C4-2B (cell line): ENCODE measurements at regions not wholly inside any gene's neighbourhood (a gene's known extent, or its start where the extent isn't known, plus 50 kb on each side); places are given as distances from the start of the nearest gene placed in this dataset.

Experiments used
- H3K27ac ChIP-seq: fragments of 450-650 bp; 2 replicates; pipeline ENCODE4 v1.5.1; 2017
- ZFX ChIP-seq: fragments of 450-650 bp; IDR thresholded peaks from 2 replicates; pipeline ENCODE4 v1.6.1; 2017
- TF ChIP-seq, protein P1 (sequence below): fragments of 450-650 bp; conservative IDR thresholded peaks from 2 replicates; pipeline ENCODE4 v1.5.1; 2017; ENCODE audit warnings: mild to moderate bottlenecking

DNA sequence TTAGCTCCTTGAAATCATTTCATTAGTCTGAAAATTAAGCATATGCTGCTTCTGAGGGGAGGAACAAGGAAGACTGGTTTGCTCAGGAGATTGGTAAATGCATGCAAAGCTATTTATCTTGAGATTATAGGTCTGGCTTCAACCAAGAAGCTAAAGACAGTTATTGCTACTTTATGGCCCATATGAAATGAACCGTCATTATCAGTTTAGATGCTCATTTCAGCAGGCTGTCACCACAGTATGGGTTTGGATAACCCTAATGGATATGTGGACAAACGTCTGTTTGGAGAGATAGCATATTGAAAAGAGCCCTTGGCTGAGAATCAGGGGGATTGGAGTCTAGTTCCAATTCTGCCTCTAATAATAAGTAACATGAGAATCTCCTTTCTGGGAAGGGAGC lies 922.6 kb downstream of the TUSC7 start:
- H3K27ac ChIP-seq, result no peak overlapping the region
- TF ChIP-seq, protein P1, sequence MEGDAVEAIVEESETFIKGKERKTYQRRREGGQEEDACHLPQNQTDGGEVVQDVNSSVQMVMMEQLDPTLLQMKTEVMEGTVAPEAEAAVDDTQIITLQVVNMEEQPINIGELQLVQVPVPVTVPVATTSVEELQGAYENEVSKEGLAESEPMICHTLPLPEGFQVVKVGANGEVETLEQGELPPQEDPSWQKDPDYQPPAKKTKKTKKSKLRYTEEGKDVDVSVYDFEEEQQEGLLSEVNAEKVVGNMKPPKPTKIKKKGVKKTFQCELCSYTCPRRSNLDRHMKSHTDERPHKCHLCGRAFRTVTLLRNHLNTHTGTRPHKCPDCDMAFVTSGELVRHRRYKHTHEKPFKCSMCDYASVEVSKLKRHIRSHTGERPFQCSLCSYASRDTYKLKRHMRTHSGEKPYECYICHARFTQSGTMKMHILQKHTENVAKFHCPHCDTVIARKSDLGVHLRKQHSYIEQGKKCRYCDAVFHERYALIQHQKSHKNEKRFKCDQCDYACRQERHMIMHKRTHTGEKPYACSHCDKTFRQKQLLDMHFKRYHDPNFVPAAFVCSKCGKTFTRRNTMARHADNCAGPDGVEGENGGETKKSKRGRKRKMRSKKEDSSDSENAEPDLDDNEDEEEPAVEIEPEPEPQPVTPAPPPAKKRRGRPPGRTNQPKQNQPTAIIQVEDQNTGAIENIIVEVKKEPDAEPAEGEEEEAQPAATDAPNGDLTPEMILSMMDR, result no peak
- no peak for TF ChIP-seq ZFX

DNA sequence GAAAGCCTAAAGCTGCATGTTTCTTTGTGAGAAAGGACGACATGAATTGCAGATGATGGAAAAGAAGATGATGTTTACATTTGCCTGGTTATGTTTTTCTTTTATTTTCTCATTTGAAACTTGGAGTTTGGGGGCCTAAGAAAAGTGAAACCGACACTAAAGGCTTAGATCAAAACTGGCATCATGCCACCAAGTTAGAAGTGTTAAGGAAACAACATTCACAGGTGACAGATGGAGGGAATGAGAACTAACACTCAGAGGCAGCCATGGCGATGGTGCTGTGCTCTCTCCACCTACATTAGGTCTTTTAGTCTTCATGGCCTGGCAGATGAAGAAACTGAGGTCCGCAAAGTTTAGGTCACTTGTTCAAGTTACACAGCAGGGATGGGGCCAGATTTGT lies 923.6 kb downstream of the TUSC7 start:
- TF ChIP-seq ZFX, result no peak
- TF ChIP-seq, protein P1, result no peak
- H3K27ac ChIP-seq, result no peak overlapping the region

DNA sequence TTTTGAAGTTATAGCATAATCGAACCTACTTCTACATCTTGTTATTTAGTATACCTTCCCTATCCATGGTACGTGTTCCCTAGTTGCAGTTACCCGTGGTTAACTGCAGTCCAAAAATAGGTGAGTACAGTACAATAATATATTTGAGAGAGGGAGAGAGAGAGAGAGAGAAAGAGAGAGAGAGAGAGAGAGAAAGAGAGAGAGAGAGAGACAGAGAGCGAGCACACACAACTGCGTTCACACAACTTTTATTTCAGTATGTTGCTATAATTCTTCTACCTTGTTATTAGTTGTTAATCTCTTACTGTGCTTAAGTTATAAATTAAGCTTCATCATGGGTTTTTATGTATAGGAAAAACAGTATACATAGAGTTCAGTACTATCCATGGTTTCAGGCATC lies 928.1 kb downstream of the TUSC7 start:
- TF ChIP-seq ZFX, result no peak
- TF ChIP-seq, protein P1, result no peak
- no peak overlapping the region for H3K27ac ChIP-seq

DNA sequence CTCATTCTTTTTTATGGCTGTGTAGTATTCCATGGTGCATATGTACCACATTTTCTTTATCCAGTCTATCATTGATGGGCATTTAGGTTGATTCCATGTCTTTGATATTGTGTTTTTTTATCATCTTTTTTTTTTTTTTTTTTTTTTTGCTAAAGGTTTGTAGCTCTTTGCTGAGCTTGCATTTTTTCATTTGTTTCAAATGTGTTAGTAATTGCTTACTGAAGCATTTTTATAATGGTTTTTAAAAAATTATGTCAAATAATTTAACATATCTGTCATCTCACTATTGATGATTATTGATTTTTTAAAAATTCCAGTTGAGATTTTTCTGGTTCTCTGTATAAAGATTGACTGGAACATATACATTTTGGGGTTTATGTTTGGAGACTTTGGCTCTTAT lies 934.6 kb downstream of the TUSC7 start:
- no peak overlapping the region for H3K27ac ChIP-seq
- TF ChIP-seq, protein P1, result no peak
- TF ChIP-seq ZFX, result no peak

DNA sequence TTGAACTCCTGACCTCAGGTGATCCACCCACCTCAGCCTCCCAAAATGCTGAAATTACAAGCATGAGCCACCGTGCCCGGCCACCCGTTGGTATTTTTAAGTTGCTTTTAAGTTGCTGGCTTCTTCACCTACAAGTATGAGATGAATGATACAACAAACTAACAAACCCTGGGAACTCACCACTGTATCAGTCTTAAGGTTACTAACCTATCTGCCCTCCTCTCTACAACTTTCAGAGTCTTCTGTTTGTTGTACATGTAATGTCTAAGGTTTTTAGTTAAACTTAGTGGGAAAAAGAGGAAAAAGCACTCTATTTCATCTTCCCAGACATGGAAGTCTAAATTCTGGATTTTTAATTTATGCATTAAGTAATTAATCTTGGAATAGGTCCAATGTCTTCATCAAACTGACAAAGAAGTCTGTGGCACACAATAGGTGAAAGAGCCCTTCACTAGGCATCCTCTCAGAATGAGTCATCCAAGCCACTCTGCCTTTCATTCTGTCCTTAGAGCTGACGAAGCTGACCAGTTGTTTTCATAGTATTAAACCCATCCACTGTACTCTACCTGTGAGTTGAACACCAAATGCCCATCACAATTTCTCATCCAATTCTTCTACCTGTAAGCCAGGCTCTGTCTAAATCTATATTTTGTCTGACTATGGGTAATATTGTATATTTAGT lies 936.1 kb downstream of the TUSC7 start:
- TF ChIP-seq, protein P1, result no peak
- no peak for TF ChIP-seq ZFX
- H3K27ac ChIP-seq, result no peak overlapping the region

DNA sequence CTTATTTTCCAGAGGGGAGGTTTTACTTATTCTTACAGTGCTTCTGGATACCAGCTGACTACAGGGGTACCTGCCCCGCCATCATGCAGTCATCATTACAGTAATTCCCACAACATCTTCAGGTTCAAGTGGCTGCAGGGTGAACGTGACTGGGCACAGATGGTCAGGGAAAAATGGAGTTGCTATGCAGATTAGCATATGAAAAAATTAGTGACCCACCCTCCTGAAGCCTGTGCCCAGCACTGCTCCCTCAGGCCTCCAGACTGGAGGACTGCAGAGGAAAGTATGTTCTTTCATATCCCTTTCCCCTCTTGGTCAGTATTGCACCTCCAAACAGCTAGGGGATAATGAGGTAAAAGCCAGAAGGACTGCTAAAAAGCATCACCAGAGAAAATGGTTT lies 937.9 kb downstream of the TUSC7 start:
- no peak for TF ChIP-seq ZFX
- TF ChIP-seq, protein P1, result no peak
- no peak overlapping the region for H3K27ac ChIP-seq

DNA sequence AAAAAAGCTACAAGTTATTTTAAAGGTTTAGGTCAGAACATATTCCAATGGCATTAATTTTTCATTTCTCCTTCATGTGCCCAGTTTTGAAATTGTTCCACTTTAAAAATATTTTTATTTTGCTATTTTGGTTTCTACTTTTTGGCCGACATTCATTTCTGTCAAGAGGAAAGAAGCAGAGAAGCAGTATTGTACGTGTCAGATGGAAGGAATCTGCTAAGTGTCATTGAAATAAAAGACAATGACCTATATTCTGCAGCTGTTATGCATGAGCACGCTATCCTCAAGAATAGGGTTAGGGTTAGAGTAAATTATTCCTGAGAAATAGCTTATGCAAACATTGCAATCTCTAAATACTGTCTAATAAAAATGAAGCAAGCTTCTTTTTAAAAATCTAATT lies 941.7 kb downstream of the TUSC7 start:
- TF ChIP-seq, protein P1, result no peak
- no peak for TF ChIP-seq ZFX
- H3K27ac ChIP-seq, result no peak overlapping the region
